GOT3 (cell line): ENCODE measurements at regions not wholly inside any gene's neighbourhood (a gene's known extent, or its start where the extent isn't known, plus 50 kb on each side); places are given as distances from the start of the nearest gene placed in this dataset.

Experiments
- DNase-seq: peaks from one replicate; lab custom pipeline; 2025; ENCODE audit warnings: mixed read lengths; lab: John Stamatoyannopoulos, UW

DNA sequence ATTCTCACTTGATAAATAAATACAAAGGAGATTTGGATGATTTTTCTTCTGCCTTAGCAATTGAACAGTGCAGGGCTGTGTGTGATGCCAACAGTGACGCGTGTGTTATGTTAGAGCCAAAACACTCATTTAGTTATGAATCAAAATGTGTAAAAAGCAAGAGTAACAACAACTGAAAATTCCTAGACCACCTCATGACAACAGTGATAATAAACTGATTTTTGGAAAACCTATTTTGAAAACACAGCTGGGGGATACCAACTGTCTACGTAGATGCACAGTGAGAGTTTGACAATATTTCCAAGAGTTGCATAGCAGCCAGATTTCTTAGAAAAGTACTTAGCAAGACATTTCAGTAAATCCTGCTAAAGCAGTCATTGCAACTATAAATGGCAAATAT lies 323.9 kb downstream of the GALR1 start:
- DNase-seq = no peak

DNA sequence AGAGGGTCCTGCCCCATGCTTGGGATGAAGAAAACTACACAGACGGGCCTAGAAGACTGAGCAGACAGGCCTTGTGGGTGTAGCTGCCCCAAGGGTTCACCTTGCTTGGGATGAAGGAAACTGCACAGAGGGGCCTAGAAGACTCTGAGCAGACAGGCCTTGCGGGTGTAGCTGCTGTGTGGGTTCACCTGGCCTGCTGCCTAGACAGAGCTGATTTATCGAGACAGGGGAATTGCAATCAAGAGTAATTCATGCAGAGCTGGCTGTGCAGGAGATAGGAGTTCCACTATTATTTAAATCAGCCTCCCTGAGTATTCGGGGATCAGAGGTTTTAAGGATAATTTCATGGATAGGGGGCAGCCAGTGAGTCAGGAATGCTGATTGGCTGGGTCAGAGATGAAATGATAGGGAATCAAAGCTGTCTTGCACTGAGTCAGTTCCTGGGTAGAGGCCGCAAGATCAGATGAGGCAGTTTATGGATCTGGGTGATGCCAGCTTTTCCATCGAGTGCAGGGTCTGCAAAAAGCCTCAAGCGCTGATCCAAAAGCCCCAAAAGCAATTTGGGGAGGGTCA lies 341.4 kb downstream of the GALR1 start:
- DNase-seq = no peak

- no peak for DNase-seq
Measured at GRCh38 chr18:77597726-77598125, 348.1 kb downstream of the GALR1 start.

GRCh38 chr18:77600674-77601073 lies 351.0 kb downstream of the GALR1 start:
- DNase-seq = no peak

GRCh38 chr18:77601567-77601966 lies 351.9 kb downstream of the GALR1 start:
- no peak for DNase-seq

- DNase-seq = no peak
Measured at GRCh38 chr18:77607087-77607486, 357.4 kb downstream of the GALR1 start.

DNA sequence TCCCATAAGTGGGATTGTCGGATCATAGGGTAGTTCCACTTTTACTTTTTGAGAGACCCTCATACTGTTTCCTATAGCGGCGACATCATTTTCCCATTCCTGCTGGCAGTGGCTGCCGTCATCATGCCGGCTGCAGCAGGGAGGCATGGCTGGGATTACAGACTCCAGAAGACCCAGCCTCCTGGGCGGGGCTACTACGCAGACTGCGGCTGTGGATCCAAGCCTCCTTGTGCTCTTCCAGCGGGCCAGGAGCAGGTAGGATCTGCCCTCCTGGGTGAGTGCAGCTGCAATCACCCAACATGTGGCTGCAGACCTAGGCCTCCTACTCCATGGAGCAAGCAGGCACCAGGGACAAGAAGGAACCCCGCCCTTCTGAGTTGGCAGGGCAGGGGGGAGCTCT lies 359.2 kb downstream of the GALR1 start:
- no peak for DNase-seq

DNA sequence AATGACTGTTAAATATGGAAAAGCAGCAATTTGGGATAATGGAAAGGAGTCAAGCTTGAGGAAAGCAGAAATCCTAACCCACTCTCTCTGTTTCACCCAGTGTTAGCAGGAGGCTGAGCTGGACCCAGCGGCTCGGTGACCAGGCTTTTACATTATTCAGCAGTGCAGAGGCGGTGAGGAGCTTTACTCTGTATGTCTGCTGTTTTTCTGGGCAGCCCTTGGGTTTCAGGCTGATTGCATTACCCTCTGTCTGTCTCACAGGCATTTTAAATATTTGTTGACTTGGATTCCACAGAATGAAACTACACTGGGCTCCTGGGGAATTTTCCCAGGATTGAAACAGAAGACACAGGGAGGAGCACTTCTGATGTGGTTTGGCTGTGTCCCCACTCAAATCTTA lies 368.0 kb downstream of the GALR1 start:
- no peak for DNase-seq

DNA sequence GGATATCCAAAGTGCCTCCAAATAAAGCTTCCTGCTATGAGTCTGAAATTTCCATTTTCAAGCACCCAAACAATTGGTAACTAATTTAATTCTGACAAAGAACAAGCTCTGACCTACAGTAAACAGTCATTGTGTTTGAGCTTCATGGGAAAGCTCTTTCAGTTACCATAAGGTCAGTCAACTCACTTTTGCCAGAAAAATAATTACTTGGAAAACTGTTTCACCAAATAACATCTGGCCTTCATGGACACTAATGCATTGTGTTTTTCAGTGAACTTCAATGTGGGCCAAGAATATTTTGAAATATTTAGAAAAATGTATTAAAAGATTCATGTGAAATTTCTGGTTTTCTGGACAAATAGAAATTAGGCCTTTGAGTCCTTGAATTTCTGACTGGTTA lies 369.9 kb downstream of the GALR1 start:
- no peak for DNase-seq

GRCh38 chr18:77622009-77622692 lies 372.5 kb downstream of the GALR1 start:
- no peak for DNase-seq

DNA sequence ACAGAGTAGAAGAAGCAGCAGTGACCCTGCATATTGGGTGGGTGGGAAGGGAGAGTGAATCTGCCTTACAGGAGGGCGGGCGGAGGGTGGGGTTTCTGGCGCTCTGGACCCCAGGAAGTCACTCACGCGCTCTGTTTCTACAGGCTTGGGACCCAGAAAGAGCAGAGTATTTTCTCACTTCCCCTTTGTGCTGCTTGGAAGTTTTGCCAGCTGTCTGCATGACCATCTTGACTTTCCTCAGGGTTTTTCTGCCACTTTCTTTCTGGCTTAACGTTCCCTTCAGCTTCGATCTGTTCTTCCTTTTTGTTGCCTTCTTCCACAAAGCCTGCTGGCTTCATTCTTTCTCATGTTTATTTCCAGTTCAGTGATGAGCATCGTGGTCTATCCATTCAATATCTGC lies 383.1 kb downstream of the GALR1 start:
- DNase-seq = no peak

DNA sequence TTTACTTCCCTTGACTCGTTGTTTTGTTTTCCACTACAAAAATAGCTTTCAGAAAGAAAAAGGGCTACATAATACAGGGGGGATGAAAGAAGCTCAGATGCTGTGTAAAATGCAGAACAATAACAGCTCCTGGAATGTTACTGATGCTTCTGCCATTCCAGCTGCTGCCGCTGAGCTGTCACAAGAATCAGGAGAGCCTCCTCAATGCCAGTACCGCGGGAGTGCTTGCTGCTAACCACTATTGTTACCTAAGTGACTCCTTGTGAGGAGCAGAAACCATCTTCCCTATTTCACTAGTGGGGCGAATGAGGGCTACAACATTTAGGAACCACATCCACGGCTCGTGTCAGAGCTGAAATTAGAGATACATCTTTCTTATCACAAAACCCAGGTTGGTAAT lies 384.8 kb downstream of the GALR1 start:
- DNase-seq = no peak

GRCh38 chr18:77635451-77635850 lies 385.8 kb downstream of the GALR1 start:
- DNase-seq = no peak

DNA sequence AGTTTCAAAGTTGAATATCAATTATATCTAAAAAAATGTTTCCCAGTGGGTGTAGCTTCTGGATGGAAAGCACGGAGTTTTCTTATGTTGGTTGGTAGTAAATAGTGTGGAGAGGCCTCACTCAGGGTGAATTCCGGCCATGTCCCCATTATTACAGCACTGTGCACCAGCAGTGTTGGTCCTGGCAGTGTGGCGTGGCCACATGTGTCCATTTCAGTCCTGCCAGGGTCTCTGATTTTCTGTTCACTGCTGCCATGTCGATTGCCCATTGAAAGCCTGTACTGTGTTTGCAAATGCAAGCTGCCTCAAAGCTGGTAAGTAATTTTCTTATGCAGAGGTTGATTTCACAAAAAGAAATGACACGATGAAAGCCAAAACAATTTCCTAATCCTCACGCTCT lies 386.2 kb downstream of the GALR1 start:
- DNase-seq = no peak

GRCh38 chr18:77645170-77645872 lies 395.7 kb downstream of the GALR1 start:
- no peak for DNase-seq

DNA sequence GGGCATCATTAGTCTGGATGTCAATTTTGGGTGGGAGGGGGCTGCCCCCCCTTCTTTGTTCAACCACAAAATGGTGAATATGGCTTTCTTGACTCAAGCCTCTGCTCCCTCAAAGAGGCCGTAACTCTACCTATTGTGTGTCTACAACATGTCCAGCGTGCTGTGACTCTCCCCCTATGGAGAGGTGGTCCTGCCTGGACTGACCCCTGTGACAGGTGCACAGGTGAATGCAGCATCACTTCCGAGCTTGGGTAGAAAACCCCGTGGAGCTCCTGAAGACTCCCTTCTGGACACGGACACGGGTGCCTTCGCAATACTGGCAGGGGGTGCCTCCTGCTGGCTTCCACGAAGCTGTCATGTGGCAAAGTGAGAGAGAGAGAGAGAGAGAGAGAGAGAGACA lies 397.8 kb downstream of the GALR1 start:
- DNase-seq = no peak

DNA sequence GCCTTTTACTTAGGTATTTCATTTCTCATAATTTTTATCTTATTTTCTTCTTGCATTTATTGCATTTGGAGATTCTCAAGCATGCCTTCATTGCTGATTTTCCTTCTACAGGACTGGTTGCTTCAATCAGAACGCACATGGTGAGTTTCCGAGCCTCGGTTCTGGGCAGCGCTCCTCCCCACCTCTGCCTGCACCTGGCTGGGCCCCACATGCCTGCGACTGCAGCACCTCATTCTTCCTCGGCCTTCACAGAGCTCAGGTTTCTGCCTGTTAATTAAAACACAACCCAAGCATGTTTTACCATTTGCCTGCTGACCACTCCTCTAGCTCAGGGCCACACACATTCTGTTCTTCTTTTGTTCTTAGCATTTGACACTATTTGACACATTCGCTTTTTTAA lies 398.8 kb downstream of the GALR1 start:
- no peak for DNase-seq

DNA sequence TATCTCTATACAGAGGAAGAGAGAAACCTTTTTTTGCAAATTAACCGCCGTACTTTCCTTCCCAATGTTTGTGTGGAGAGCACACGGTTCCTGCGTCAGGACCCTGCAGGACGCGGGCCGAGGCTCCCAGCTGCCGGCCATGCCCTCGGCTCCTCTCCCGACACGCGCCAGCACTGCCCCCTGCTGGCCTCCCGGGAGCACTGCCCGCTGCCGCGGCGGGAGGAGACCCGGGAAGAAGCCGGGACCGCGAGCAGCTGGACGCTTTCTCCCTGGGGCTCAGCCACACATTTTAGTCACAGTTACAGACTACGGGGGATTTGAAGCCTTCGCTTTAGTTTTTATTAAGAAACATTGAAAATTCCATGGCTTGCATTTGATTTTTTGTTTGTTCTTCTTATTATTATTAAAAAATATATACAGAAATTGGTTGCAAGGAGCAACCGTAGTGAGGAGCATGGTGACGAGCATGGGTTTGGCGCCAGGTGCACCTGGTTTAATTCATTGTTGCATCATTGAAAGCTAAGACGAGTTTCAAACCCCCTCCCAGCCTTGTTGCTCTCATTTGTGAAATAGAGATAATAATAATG lies 401.2 kb downstream of the GALR1 start:
- DNase-seq = no peak

DNA sequence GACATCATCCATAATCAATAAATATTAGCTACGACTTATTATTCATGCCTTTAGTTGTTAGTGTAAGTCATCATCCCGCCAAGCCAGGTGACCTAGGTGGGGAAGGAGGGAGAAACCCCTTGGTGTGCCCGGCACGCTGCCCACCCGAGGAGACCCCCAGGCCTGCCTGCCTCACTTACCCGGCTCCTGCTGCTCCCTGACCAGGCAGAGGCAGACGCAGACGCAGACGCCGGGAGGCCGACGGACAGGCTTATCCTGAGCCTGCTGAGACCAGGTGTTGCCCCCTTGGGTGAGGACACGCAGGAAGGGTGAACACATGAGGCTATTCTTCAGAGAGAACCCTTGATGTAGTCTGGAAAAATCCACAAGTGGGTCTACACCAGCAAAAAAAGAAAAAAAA lies 401.8 kb downstream of the GALR1 start:
- DNase-seq = no peak

- no peak for DNase-seq
Measured at GRCh38 chr18:77653792-77654191, 404.1 kb downstream of the GALR1 start.

DNA sequence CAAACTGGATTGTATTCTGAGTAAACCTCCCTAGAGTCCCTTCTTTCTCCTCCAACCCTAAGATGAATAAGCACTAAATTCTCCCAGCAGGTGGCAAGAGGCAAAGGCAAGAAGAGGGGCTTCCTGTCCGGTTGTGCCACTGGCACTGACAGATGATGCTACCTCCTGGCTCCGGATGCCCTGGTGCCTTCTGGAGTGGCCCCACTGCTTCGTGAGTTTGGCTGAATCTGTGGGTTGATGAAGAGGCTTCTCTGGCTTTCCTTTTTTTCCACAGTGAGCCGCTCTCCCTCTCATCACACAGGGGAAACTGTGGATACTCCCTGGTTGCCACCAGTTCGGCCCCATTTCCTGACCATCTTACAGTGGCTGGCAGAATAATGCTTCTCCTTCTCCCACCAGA lies 404.7 kb downstream of the GALR1 start:
- no peak for DNase-seq

DNA sequence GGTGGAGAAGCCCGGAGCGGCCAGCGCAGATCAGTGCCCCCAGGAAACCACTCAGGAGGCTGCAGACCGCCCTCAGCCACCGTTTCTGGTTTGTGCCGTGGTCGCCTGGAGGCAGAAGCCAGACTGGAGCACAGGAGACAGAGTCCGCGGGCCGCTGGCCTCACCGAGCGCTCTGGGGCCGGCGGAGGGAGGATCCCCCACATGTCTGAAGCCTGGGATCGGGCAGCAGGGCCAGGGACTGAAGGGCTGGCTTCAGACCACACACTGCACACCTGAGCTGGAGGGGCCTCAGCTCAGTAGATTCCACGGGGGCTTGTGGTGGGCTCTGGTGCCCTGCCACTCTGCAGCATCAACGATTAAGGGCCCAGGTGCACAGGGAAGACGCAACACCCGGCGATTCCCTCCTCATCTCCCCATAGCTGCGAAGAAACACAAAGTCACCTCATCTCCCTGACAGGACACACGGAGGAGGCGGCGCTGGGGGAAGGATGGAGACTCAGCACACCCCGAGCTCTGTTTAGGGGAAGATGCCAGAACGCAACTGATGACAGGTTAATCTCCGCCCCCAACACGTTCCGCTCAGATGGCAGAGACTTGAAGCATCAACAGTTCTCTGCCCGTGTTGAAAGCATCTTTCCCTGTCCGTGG lies 408.1 kb downstream of the GALR1 start:
- no peak for DNase-seq

GRCh38 chr18:77658299-77658662 lies 408.6 kb downstream of the GALR1 start:
- DNase-seq = no peak
